ENCODE measurements at regions not wholly inside any gene's neighbourhood (a gene's known extent, or its start where the extent isn't known, plus 50 kb on each side); places are given as distances from the start of the nearest gene placed in this dataset.
A peak's percentile ranks its signal among the peaks of the same experiment; 100 is the strongest.
"Not testable (repeated sequence)": the region's sequence is repeated elsewhere in the genome, so short reads cannot be mapped to it uniquely, and the experiment has no call there.

GRCh38 chr10:3954615-3955014 lies 169.6 kb upstream of the KLF6 start:
- ATAC-seq: no peak
- 61% methylated on average over 4 of the region's 4 CpGs for WGBS (ENCODE audit: insufficient coverage, low coverage, missing lambda C conversion rate)

GRCh38 chr10:3954007-3954406 lies 169.0 kb upstream of the KLF6 start:
- BruUV-seq (replicated peaks); H3K36me3 ChIP-seq (ENCODE audit: control insufficient read depth, insufficient read depth, low read length): not testable (repeated sequence)
- POLR2A ChIA-PET: interaction anchor here (2.1 to 2.2 kb wide), 2 partner anchors 169 to 176 kb away, joined by 4 to 15 read pairs; partner anchors contain the start of gene KLF6

More at GRCh38 chr10:3954615-3955014, 169.6 kb upstream of the KLF6 start:
- no TSS peak for BruUV-seq (replicated peaks)
- H3K36me3 ChIP-seq (ENCODE audit: control insufficient read depth, insufficient read depth, low read length): no peaks in the 10 kb centered on the region
- peaks cover 0 to 3% of the 10 kb centered on the region in 2 experiments; a peak in 2 of 5 replicates for H3K4me1 ChIP-seq (replicated peaks in 1 of 2; ENCODE audit: control insufficient read depth in 2 of 2, insufficient read depth in 2 of 2, low read length in 2 of 2)
- H3K27ac ChIP-seq (ENCODE audit: extremely low read depth, low read depth, low read length): no peak overlapping the region
- no peak overlapping the region for H3K9ac ChIP-seq (ENCODE audit: insufficient read depth in 1 of 2, low read depth in 2 of 2, low read length in 2 of 2)
- no peak overlapping the region for H2AFZ ChIP-seq (ENCODE audit: low read depth, low read length)
- no peak overlapping the region for H3K4me3 ChIP-seq
- no peaks in the 10 kb centered on the region for H3K9me1 ChIP-seq (ENCODE audit: control insufficient read depth, insufficient read depth, low read length)
- no peaks in the 10 kb centered on the region for H3K79me2 ChIP-seq (ENCODE audit: control insufficient read depth, insufficient read depth, low read length)
- H3K9me3 ChIP-seq (replicated peaks; ENCODE audit: control insufficient read depth, insufficient read depth, low read depth, low read length): no peaks in the 10 kb centered on the region
- no peaks in the 10 kb centered on the region for H4K20me1 ChIP-seq (replicated peaks; ENCODE audit: control insufficient read depth, insufficient read depth, low read length)
- no peak for TF ChIP-seq SMARCB1 (IDR thresholded peaks at IDR 0.05; ENCODE audit: insufficient read length, low read depth)
- H3K4me2 ChIP-seq (ENCODE audit: insufficient read depth, low read length): no peak overlapping the region
- peaks cover 3 to 8% of the 10 kb centered on the region in 2 experiments; a peak in 3 of 5 replicates for H3K27me3 ChIP-seq (ENCODE audit: control insufficient read depth in 2 of 2, insufficient read depth in 2 of 2, low read length in 2 of 2)
- no peak for DNase-seq (ENCODE audit: extremely low read depth in 1 of 4, low spot score in 3 of 4)
- FAIRE-seq: no peak
- intact Hi-C loops (cut with micrococcal nuclease): no loop called here
- POLR2A ChIA-PET: interaction anchor here (1.4 to 2.2 kb wide), 3 partner anchors 169 to 179 kb away, joined by 4 to 15 read pairs (median 4); partner anchors contain the start of gene KLF6
- in situ Hi-C loops (cut with MboI): no loop called here
- CTCF ChIA-PET (ENCODE audit: low intra/inter-chr PET ratio): no interaction called here

More at GRCh38 chr10:3954007-3954406, 169.0 kb upstream of the KLF6 start:
- H3K4me2 ChIP-seq (ENCODE audit: insufficient read depth, low read length); H4K20me1 ChIP-seq (replicated peaks; ENCODE audit: control insufficient read depth, insufficient read depth, low read length); H3K79me2 ChIP-seq (ENCODE audit: control insufficient read depth, insufficient read depth, low read length); H3K4me3 ChIP-seq; H2AFZ ChIP-seq (ENCODE audit: low read depth, low read length); DNase-seq (ENCODE audit: extremely low read depth in 1 of 4, low spot score in 3 of 4); ATAC-seq; FAIRE-seq; H3K27ac ChIP-seq (ENCODE audit: extremely low read depth, low read depth, low read length); H3K9me1 ChIP-seq (ENCODE audit: control insufficient read depth, insufficient read depth, low read length); in situ Hi-C loops (cut with MboI); intact Hi-C loops (cut with micrococcal nuclease); H3K27me3 ChIP-seq (ENCODE audit: control insufficient read depth in 2 of 2, insufficient read depth in 2 of 2, low read length in 2 of 2); H3K4me1 ChIP-seq (replicated peaks in 1 of 2; ENCODE audit: control insufficient read depth in 2 of 2, insufficient read depth in 2 of 2, low read length in 2 of 2); CTCF ChIA-PET (ENCODE audit: low intra/inter-chr PET ratio); H3K9ac ChIP-seq (ENCODE audit: insufficient read depth in 1 of 2, low read depth in 2 of 2, low read length in 2 of 2); H3K9me3 ChIP-seq (replicated peaks; ENCODE audit: control insufficient read depth, insufficient read depth, low read depth, low read length): not testable (repeated sequence)
- WGBS (ENCODE audit: insufficient coverage, low coverage, missing lambda C conversion rate): 17% methylated on average over 1 of the region's 1 CpG
- peak; percentile 74 for TF ChIP-seq ZNF146 (CRISPR knock-in tag; IDR thresholded peaks at IDR 0.05; ENCODE audit: unreplicated experiment)

Measured in K562 (cell line).